DND-41 (cell line): ENCODE measurements at regions not wholly inside any gene's neighbourhood (a gene's known extent, or its start where the extent isn't known, plus 50 kb on each side); places are given as distances from the start of the nearest gene placed in this dataset.

Source experiments
- ATAC-seq: fragments of 200-7000 bp; cut with Tn5 transposase; 3 replicates; pipeline ENCODE4 v1.9.1; 2021; ENCODE audit warnings: low read depth; ENCODE audit not compliant: insufficient read depth
- DNase-seq: peaks from one replicate; pipeline ENCODE4 v3.0.0-alpha.2; 2020
- H2AFZ ChIP-seq: 2 replicates; pipeline ENCODE4 v1.6.0; 2012; ENCODE audit warnings: low read depth, low read length
- H3K27ac ChIP-seq: 2 replicates; pipeline ENCODE4 v1.5.1; 2012; ENCODE audit warnings: low read length, inconsistent platforms
- H3K27me3 ChIP-seq: fragments of 200-600 bp; sonication (generic); 2 replicates; pipeline ENCODE4 v1.6.0; 2012; ENCODE audit warnings: low read length, mild to moderate bottlenecking, inconsistent platforms; ENCODE audit not compliant: insufficient read depth, poor library complexity
- H3K36me3 ChIP-seq: 2 replicates; pipeline ENCODE4 v1.5.1; 2012; ENCODE audit warnings: low read length, inconsistent platforms; ENCODE audit not compliant: insufficient read depth
- H3K4me1 ChIP-seq: 2 replicates; pipeline ENCODE4 v1.5.1; 2012; ENCODE audit warnings: mild to moderate bottlenecking, low read length; ENCODE audit not compliant: insufficient read depth
- H3K4me2 ChIP-seq: 2 replicates; pipeline ENCODE4 v1.6.0; 2012; ENCODE audit warnings: mild to moderate bottlenecking, moderate library complexity, low read length, inconsistent platforms; ENCODE audit not compliant: insufficient read depth
- H3K4me3 ChIP-seq, 2 experiments: fragments of 200-600 bp in 1 of 2; shearing (Covaris generic) in 1 of 2; 2 replicates each; pipeline ENCODE4 v1.5.1; 2012 to 2016; ENCODE audit warnings: inconsistent platforms in 2 of 2, low read length in 2 of 2, mild to moderate bottlenecking in 2 of 2, low read depth in 1 of 2, moderate library complexity in 1 of 2
- H3K79me2 ChIP-seq: 2 replicates; pipeline ENCODE4 v1.6.0; 2012; ENCODE audit warnings: low read length, inconsistent platforms; ENCODE audit not compliant: insufficient read depth
- H3K9ac ChIP-seq: 2 replicates; pipeline ENCODE4 v1.6.0; 2012; ENCODE audit warnings: low read depth, mild to moderate bottlenecking, inconsistent platforms, low read length, moderate library complexity
- H3K9me3 ChIP-seq: 2 replicates; pipeline ENCODE4 v1.5.1; 2012; ENCODE audit warnings: low read length, moderate library complexity, mild to moderate bottlenecking, inconsistent platforms; ENCODE audit not compliant: insufficient read depth, severe bottlenecking
- H4K20me1 ChIP-seq: 2 replicates; pipeline ENCODE4 v1.6.0; 2012; ENCODE audit warnings: low read length; ENCODE audit not compliant: insufficient read depth
- CTCF ChIP-seq: IDR thresholded peaks from 2 replicates; pipeline ENCODE4 v1.5.1; 2012; ENCODE audit warnings: borderline replicate concordance, low read length, moderate library complexity, mild to moderate bottlenecking; ENCODE audit not compliant: poor library complexity, severe bottlenecking; ENCODE audit errors: extremely low read depth
- EZH2 ChIP-seq: IDR thresholded peaks from 3 replicates; pipeline ENCODE4 v1.6.1; 2012; ENCODE audit warnings: borderline replicate concordance, low read depth, mild to moderate bottlenecking, moderate library complexity, low read length, inconsistent platforms; ENCODE audit not compliant: severe bottlenecking

- ATAC-seq = no peak
- H3K36me3 ChIP-seq = no peaks in the 10 kb centered on the region
- no peak for TF ChIP-seq EZH2
- TF ChIP-seq CTCF = no peak
Measured at GRCh38 chr5:15241216-15241821, 258.7 kb upstream of the FBXL7 start.

GRCh38 chr5:15238006-15238405 is 262.0 kb upstream of the FBXL7 start:
- no peak for ATAC-seq
- DNase-seq = no peak
- H3K4me1 ChIP-seq = peaks cover 3% of the 10 kb centered on the region; the same call in 1 of the 2 replicates
- H3K4me3 ChIP-seq = no peak overlapping the region
- no peak overlapping the region for H3K27ac ChIP-seq
- no peak overlapping the region for H3K4me2 ChIP-seq
- no peaks in the 10 kb centered on the region for H4K20me1 ChIP-seq
- H3K27me3 ChIP-seq = no peaks in the 10 kb centered on the region
- TF ChIP-seq CTCF (no peak), EZH2 (no peak)
- H3K9me3 ChIP-seq = peaks cover 3% of the 10 kb centered on the region
- no peaks in the 10 kb centered on the region for H3K79me2 ChIP-seq
- no peak overlapping the region for H2AFZ ChIP-seq
- no peaks in the 10 kb centered on the region for H3K36me3 ChIP-seq
- no peak overlapping the region for H3K9ac ChIP-seq

More at GRCh38 chr5:15241216-15241821, 258.7 kb upstream of the FBXL7 start:
- H3K4me2 ChIP-seq = no peak overlapping the region
- H3K9ac ChIP-seq = no peak overlapping the region
- H3K9me3 ChIP-seq = peaks cover 12% of the 10 kb centered on the region
- no peaks in the 10 kb centered on the region for H3K79me2 ChIP-seq
- no peak for DNase-seq
- peaks cover 3% of the 10 kb centered on the region; the same call in 1 of the 2 replicates for H3K4me1 ChIP-seq
- no peak overlapping the region for H3K4me3 ChIP-seq
- H3K27ac ChIP-seq = no peak overlapping the region
- no peaks in the 10 kb centered on the region for H3K27me3 ChIP-seq
- H4K20me1 ChIP-seq = no peaks in the 10 kb centered on the region
- H2AFZ ChIP-seq = no peak overlapping the region

- Histone ChIP-seq H3K4me2 (peak overlapping the region; percentile 2; the same call in 1 of the 2 replicates), H3K36me3 (no peaks in the 10 kb centered on the region), H3K4me3 (no peak overlapping the region), H4K20me1 (no peaks in the 10 kb centered on the region), H3K9ac (no peak overlapping the region), H3K27me3 (no peaks in the 10 kb centered on the region), H2AFZ (no peak overlapping the region), H3K79me2 (no peaks in the 10 kb centered on the region), H3K27ac (no peak overlapping the region), H3K9me3 (peaks cover 3% of the 10 kb centered on the region), H3K4me1 (peaks cover 3% of the 10 kb centered on the region; the same call in 1 of the 2 replicates)
- ATAC-seq = peak; percentile 72
- no peak for TF ChIP-seq CTCF
- no peak for TF ChIP-seq EZH2
- DNase-seq = no peak
Measured at GRCh38 chr5:15236911-15237508, 263.0 kb upstream of the FBXL7 start.
